ENCODE measurements at regions not wholly inside any gene's neighbourhood (a gene's known extent, or its start where the extent isn't known, plus 50 kb on each side); places are given as distances from the start of the nearest gene placed in this dataset.
"Not testable (repeated sequence)": the region's sequence is repeated elsewhere in the genome, so short reads cannot be mapped to it uniquely, and the experiment has no call there.

GRCh38 chr16:29348748-29349147 is 57.8 kb downstream of the NPIPB11 start:
- H3K4me3 Mint-ChIP-seq; H3K27ac ChIP-seq (ENCODE audit: low read length); POLR2A ChIA-PET; H3K9me3 ChIP-seq; H3K4me3 ChIP-seq (ENCODE audit: control insufficient read depth in 1 of 2, extremely low read depth in 1 of 2, low read length in 1 of 2); H3K36me3 Mint-ChIP-seq; H3K4me1 ChIP-seq (ENCODE audit: control insufficient read depth in 1 of 2, extremely low read depth in 1 of 2, insufficient read depth in 2 of 2, low read length in 2 of 2); H3K4me1 Mint-ChIP-seq; DNase-seq; H3K9me3 Mint-ChIP-seq; H3K27ac Mint-ChIP-seq; H3K27me3 ChIP-seq (replicated peaks in 1 of 2; ENCODE audit: control insufficient read depth in 2 of 2, extremely low read depth in 1 of 2, insufficient read depth in 2 of 2, low read length in 1 of 2); H3K36me3 ChIP-seq (ENCODE audit: control insufficient read depth in 2 of 2, extremely low read depth in 1 of 2, insufficient read depth in 1 of 2, low read length in 1 of 2); ATAC-seq (replicated peaks in 1 of 4); H3K27me3 Mint-ChIP-seq; CTCF ChIA-PET: not testable (repeated sequence)
- WGBS (ENCODE audit: insufficient coverage), result no CpG with 5 or more reads among the region's 3 CpGs

GRCh38 chr16:29348123-29348690 is 58.3 kb downstream of the NPIPB11 start:
- not testable (repeated sequence) for ATAC-seq (replicated peaks in 1 of 4); DNase-seq

GRCh38 chr16:29346796-29347580 is 59.5 kb downstream of the NPIPB11 start:
- H3K9me3 Mint-ChIP-seq; H3K4me1 Mint-ChIP-seq; H3K4me1 ChIP-seq (ENCODE audit: control insufficient read depth in 1 of 2, extremely low read depth in 1 of 2, insufficient read depth in 2 of 2, low read length in 2 of 2); H3K27me3 ChIP-seq (replicated peaks in 1 of 2; ENCODE audit: control insufficient read depth in 2 of 2, extremely low read depth in 1 of 2, insufficient read depth in 2 of 2, low read length in 1 of 2); ATAC-seq (replicated peaks in 1 of 4); H3K27ac ChIP-seq (ENCODE audit: low read length); H3K27me3 Mint-ChIP-seq; CTCF ChIA-PET; H3K9me3 ChIP-seq; H3K27ac Mint-ChIP-seq; H3K4me3 Mint-ChIP-seq; H3K36me3 ChIP-seq (ENCODE audit: control insufficient read depth in 2 of 2, extremely low read depth in 1 of 2, insufficient read depth in 1 of 2, low read length in 1 of 2); H3K36me3 Mint-ChIP-seq; H3K4me3 ChIP-seq (ENCODE audit: control insufficient read depth in 1 of 2, extremely low read depth in 1 of 2, low read length in 1 of 2): not testable (repeated sequence)
- DNase-seq, result peak in 1 of 35 experiments; percentile 5
- POLR2A ChIA-PET, result interaction anchor here in 1 of 2 donors (0.6 kb wide), 1 partner anchor 71 kb away, joined by 3 read pairs; no protein-coding TSS in a partner anchor
- WGBS (ENCODE audit: insufficient coverage), result 65% methylated on average over 2 of the region's 7 CpGs

More at GRCh38 chr16:29348123-29348690, 58.3 kb downstream of the NPIPB11 start:
- H3K4me1 Mint-ChIP-seq; H3K27ac Mint-ChIP-seq; H3K36me3 Mint-ChIP-seq; H3K27ac ChIP-seq (ENCODE audit: low read length); H3K4me3 Mint-ChIP-seq; CTCF ChIA-PET; H3K9me3 Mint-ChIP-seq; H3K27me3 Mint-ChIP-seq; H3K9me3 ChIP-seq; H3K27me3 ChIP-seq (replicated peaks in 1 of 2; ENCODE audit: control insufficient read depth in 2 of 2, extremely low read depth in 1 of 2, insufficient read depth in 2 of 2, low read length in 1 of 2); H3K36me3 ChIP-seq (ENCODE audit: control insufficient read depth in 2 of 2, extremely low read depth in 1 of 2, insufficient read depth in 1 of 2, low read length in 1 of 2); H3K4me3 ChIP-seq (ENCODE audit: control insufficient read depth in 1 of 2, extremely low read depth in 1 of 2, low read length in 1 of 2); H3K4me1 ChIP-seq (ENCODE audit: control insufficient read depth in 1 of 2, extremely low read depth in 1 of 2, insufficient read depth in 2 of 2, low read length in 2 of 2): not testable (repeated sequence)
- no CpG with 5 or more reads among the region's 2 CpGs for WGBS (ENCODE audit: insufficient coverage)
- POLR2A ChIA-PET, result interaction anchor here in 1 of 2 donors (0.6 kb wide), 1 partner anchor 72 kb away, joined by 3 read pairs; no protein-coding TSS in a partner anchor

- H3K4me3 ChIP-seq (ENCODE audit: control insufficient read depth in 1 of 2, extremely low read depth in 1 of 2, low read length in 1 of 2); H3K27ac ChIP-seq (ENCODE audit: low read length); H3K36me3 ChIP-seq (ENCODE audit: control insufficient read depth in 2 of 2, extremely low read depth in 1 of 2, insufficient read depth in 1 of 2, low read length in 1 of 2); CTCF ChIA-PET; H3K27me3 Mint-ChIP-seq; H3K9me3 ChIP-seq; H3K4me1 Mint-ChIP-seq; H3K4me3 Mint-ChIP-seq; H3K9me3 Mint-ChIP-seq; POLR2A ChIA-PET; DNase-seq; ATAC-seq (replicated peaks in 1 of 4); H3K36me3 Mint-ChIP-seq; H3K27me3 ChIP-seq (replicated peaks in 1 of 2; ENCODE audit: control insufficient read depth in 2 of 2, extremely low read depth in 1 of 2, insufficient read depth in 2 of 2, low read length in 1 of 2); H3K27ac Mint-ChIP-seq; H3K4me1 ChIP-seq (ENCODE audit: control insufficient read depth in 1 of 2, extremely low read depth in 1 of 2, insufficient read depth in 2 of 2, low read length in 2 of 2): not testable (repeated sequence)
- WGBS (ENCODE audit: insufficient coverage), result no CpG with 5 or more reads among the region's 2 CpGs
Observed at GRCh38 chr16:29346203-29346602, 60.3 kb downstream of the NPIPB11 start.

GRCh38 chr16:29342937-29343336 is 63.6 kb downstream of the NPIPB11 start:
- H3K27me3 ChIP-seq (replicated peaks in 1 of 2; ENCODE audit: control insufficient read depth in 2 of 2, extremely low read depth in 1 of 2, insufficient read depth in 2 of 2, low read length in 1 of 2); H3K36me3 Mint-ChIP-seq; H3K36me3 ChIP-seq (ENCODE audit: control insufficient read depth in 2 of 2, extremely low read depth in 1 of 2, insufficient read depth in 1 of 2, low read length in 1 of 2); H3K4me3 ChIP-seq (ENCODE audit: control insufficient read depth in 1 of 2, extremely low read depth in 1 of 2, low read length in 1 of 2); H3K4me3 Mint-ChIP-seq; H3K4me1 ChIP-seq (ENCODE audit: control insufficient read depth in 1 of 2, extremely low read depth in 1 of 2, insufficient read depth in 2 of 2, low read length in 2 of 2); H3K27ac Mint-ChIP-seq; H3K4me1 Mint-ChIP-seq; POLR2A ChIA-PET; CTCF ChIA-PET; ATAC-seq (replicated peaks in 1 of 4); DNase-seq; H3K9me3 Mint-ChIP-seq; H3K27me3 Mint-ChIP-seq; H3K9me3 ChIP-seq; H3K27ac ChIP-seq (ENCODE audit: low read length): not testable (repeated sequence)
- no CpG with 5 or more reads among the region's 4 CpGs for WGBS (ENCODE audit: insufficient coverage)

GRCh38 chr16:29340779-29341438 is 65.6 kb downstream of the NPIPB11 start:
- POLR2A ChIA-PET; H3K36me3 ChIP-seq (ENCODE audit: control insufficient read depth in 2 of 2, extremely low read depth in 1 of 2, insufficient read depth in 1 of 2, low read length in 1 of 2); H3K4me3 ChIP-seq (ENCODE audit: control insufficient read depth in 1 of 2, extremely low read depth in 1 of 2, low read length in 1 of 2); DNase-seq; CTCF ChIA-PET; H3K27ac ChIP-seq (ENCODE audit: low read length); H3K36me3 Mint-ChIP-seq; H3K9me3 Mint-ChIP-seq; H3K27ac Mint-ChIP-seq; H3K4me1 ChIP-seq (ENCODE audit: control insufficient read depth in 1 of 2, extremely low read depth in 1 of 2, insufficient read depth in 2 of 2, low read length in 2 of 2); H3K27me3 Mint-ChIP-seq; H3K4me1 Mint-ChIP-seq; ATAC-seq (replicated peaks in 1 of 4); H3K4me3 Mint-ChIP-seq; H3K9me3 ChIP-seq; H3K27me3 ChIP-seq (replicated peaks in 1 of 2; ENCODE audit: control insufficient read depth in 2 of 2, extremely low read depth in 1 of 2, insufficient read depth in 2 of 2, low read length in 1 of 2): not testable (repeated sequence)
- no CpG with 5 or more reads among the region's 9 CpGs for WGBS (ENCODE audit: insufficient coverage)

Measured in T-cell (primary cell).